Sigmoid colon (tissue), 4 donors: ENCODE measurements at regions not wholly inside any gene's neighbourhood (a gene's known extent, or its start where the extent isn't known, plus 50 kb on each side); places are given as distances from the start of the nearest gene placed in this dataset.

Experiments
- EP300 ChIP-seq, 4 donors: sonication (generic); formaldehyde crosslinking; IDR thresholded peaks; one replicate each; pipeline ENCODE4 v1.6.1; 2017; ENCODE audit warnings: antibody characterized with exemption in 4 of 4
- POLR2A ChIP-seq, 2 donors: fragments of 450-650 bp; IDR thresholded peaks; one replicate each; pipeline ENCODE4 v1.6.1; 2016; ENCODE audit warnings: antibody characterized with exemption in 2 of 2, mild to moderate bottlenecking in 2 of 2, moderate library complexity in 2 of 2
- POLR2AphosphoS5 ChIP-seq, 4 donors: sonication (generic); formaldehyde crosslinking; IDR thresholded peaks; one replicate each; pipeline ENCODE4 v1.6.1; 2017; ENCODE audit warnings: antibody characterized with exemption in 4 of 4
- TF ChIP-seq, protein P1 (sequence below), 4 experiments: fragments of 450-650 bp in 3 of 4; fragments of 200-600 bp in 1 of 4; IDR thresholded peaks; one replicate each; pipeline ENCODE4 v1.5.1; 2016 to 2019; ENCODE audit warnings: antibody characterized with exemption in 4 of 4, mild to moderate bottlenecking in 3 of 4, moderate library complexity in 2 of 4

DNA sequence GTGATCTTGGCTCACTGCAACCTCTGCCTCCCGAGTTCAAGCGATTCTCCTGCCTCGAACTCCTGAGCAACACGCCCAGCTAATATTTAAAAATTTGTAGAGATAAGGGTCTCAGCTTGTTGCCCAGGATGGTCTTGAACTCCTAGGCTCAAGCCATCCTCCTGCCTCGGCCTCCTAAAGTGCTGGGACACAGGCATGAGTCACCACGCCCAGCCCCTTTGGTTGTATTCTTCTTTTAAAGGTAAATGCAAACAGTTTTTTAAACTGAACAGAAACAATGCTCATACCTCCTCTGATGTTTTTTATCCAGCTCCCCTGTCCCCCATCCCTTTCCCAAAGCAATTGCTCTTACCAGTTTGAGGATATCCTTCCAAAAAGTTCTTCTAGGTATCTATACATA lies 79.5 kb upstream of the DUSP5 start:
- no peak for TF ChIP-seq POLR2A (IDR thresholded peaks at IDR 0.05)
- TF ChIP-seq, protein P1, sequence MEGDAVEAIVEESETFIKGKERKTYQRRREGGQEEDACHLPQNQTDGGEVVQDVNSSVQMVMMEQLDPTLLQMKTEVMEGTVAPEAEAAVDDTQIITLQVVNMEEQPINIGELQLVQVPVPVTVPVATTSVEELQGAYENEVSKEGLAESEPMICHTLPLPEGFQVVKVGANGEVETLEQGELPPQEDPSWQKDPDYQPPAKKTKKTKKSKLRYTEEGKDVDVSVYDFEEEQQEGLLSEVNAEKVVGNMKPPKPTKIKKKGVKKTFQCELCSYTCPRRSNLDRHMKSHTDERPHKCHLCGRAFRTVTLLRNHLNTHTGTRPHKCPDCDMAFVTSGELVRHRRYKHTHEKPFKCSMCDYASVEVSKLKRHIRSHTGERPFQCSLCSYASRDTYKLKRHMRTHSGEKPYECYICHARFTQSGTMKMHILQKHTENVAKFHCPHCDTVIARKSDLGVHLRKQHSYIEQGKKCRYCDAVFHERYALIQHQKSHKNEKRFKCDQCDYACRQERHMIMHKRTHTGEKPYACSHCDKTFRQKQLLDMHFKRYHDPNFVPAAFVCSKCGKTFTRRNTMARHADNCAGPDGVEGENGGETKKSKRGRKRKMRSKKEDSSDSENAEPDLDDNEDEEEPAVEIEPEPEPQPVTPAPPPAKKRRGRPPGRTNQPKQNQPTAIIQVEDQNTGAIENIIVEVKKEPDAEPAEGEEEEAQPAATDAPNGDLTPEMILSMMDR (IDR thresholded peaks at IDR 0.05): no peak
- TF ChIP-seq POLR2AphosphoS5 (IDR thresholded peaks at IDR 0.05): no peak
- TF ChIP-seq EP300 (IDR thresholded peaks at IDR 0.05): no peak
